H9 (cell line): ENCODE measurements at regions not wholly inside any gene's neighbourhood (a gene's known extent, or its start where the extent isn't known, plus 50 kb on each side); places are given as distances from the start of the nearest gene placed in this dataset.

ENCODE experiments used
- DNase-seq: peaks from one replicate; pipeline ENCODE4 v3.0.0-alpha.2; 2017
- H2AFZ ChIP-seq: one replicate; pipeline ENCODE4 v1.6.1; 2013; ENCODE audit warnings: mild to moderate bottlenecking, low read length, control low read depth, moderate library complexity
- H2AK5ac ChIP-seq: 2 replicates; pipeline ENCODE4 v1.6.1; 2013; ENCODE audit warnings: low read length, control low read depth, mixed read lengths; ENCODE audit not compliant: insufficient read length
- H2BK120ac ChIP-seq: one replicate; pipeline ENCODE4 v1.6.1; 2013; ENCODE audit warnings: low read depth, mild to moderate bottlenecking, low read length, control low read depth, inconsistent platforms; ENCODE audit not compliant: poor library complexity, severe bottlenecking
- H2BK12ac ChIP-seq: 2 replicates; pipeline ENCODE4 v1.6.1; 2013; ENCODE audit warnings: low read length, control low read depth, mixed read lengths, low read depth; ENCODE audit not compliant: insufficient read length
- H2BK15ac ChIP-seq: 2 replicates; pipeline ENCODE4 v1.6.1; 2013; ENCODE audit warnings: low read depth, low read length, control low read depth
- H2BK20ac ChIP-seq: one replicate; pipeline ENCODE4 v1.6.1; 2013; ENCODE audit warnings: low read depth, mild to moderate bottlenecking, low read length, control low read depth, inconsistent platforms; ENCODE audit not compliant: poor library complexity, severe bottlenecking
- H2BK5ac ChIP-seq: 2 replicates; pipeline ENCODE4 v1.6.1; 2013; ENCODE audit warnings: low read length, control low read depth, mixed read lengths; ENCODE audit not compliant: insufficient read length
- H3K14ac ChIP-seq: 2 replicates; pipeline ENCODE4 v1.6.1; 2013; ENCODE audit warnings: low read length, control low read depth; ENCODE audit not compliant: insufficient read depth
- H3K18ac ChIP-seq: 2 replicates; pipeline ENCODE4 v1.6.1; 2013; ENCODE audit warnings: low read depth, mild to moderate bottlenecking, mixed read lengths, low read length, control low read depth; ENCODE audit not compliant: insufficient read length
- H3K23ac ChIP-seq: 2 replicates; pipeline ENCODE4 v1.6.1; 2013; ENCODE audit warnings: low read length, control low read depth, mixed read lengths, low read depth; ENCODE audit not compliant: insufficient read length
- H3K23me2 ChIP-seq: 2 replicates; pipeline ENCODE4 v1.6.1; 2013; ENCODE audit warnings: low read depth, mild to moderate bottlenecking, mixed read lengths, low read length, control low read depth; ENCODE audit not compliant: insufficient read length, poor library complexity, severe bottlenecking
- H3K27ac ChIP-seq: 2 replicates; pipeline ENCODE4 v1.5.1; 2013; ENCODE audit warnings: low read length, control low read depth, mixed read lengths, low read depth; ENCODE audit not compliant: insufficient read length
- H3K27me3 ChIP-seq: 2 replicates; pipeline ENCODE4 v1.6.1; 2013; ENCODE audit warnings: low read length, control low read depth, inconsistent platforms; ENCODE audit not compliant: insufficient read depth
- H3K4ac ChIP-seq: 2 replicates; pipeline ENCODE4 v1.6.1; 2013; ENCODE audit warnings: low read depth, mild to moderate bottlenecking, control low read depth, inconsistent platforms, low read length, moderate library complexity
- H3K4me1 ChIP-seq: 2 replicates; pipeline ENCODE4 v1.6.1; 2013; ENCODE audit warnings: low read length, control low read depth, inconsistent platforms; ENCODE audit not compliant: insufficient read depth
- H3K4me2 ChIP-seq: 2 replicates; pipeline ENCODE4 v1.6.1; 2013; ENCODE audit warnings: low read length, control low read depth, mixed read lengths; ENCODE audit not compliant: insufficient read length, insufficient read depth
- H3K56ac ChIP-seq: 2 replicates; pipeline ENCODE4 v1.6.1; 2013; ENCODE audit warnings: low read depth, mild to moderate bottlenecking, mixed read lengths, low read length, control low read depth; ENCODE audit not compliant: insufficient read length
- H3K79me1 ChIP-seq: 2 replicates; pipeline ENCODE4 v1.6.1; 2013; ENCODE audit warnings: low read depth, mild to moderate bottlenecking, moderate library complexity, low read length, control low read depth, inconsistent platforms; ENCODE audit not compliant: insufficient read depth, poor library complexity, severe bottlenecking
- H3K79me2 ChIP-seq: 2 replicates; pipeline ENCODE4 v1.6.1; 2013; ENCODE audit warnings: low read length, control low read depth, inconsistent platforms; ENCODE audit not compliant: insufficient read depth
- H3K9ac ChIP-seq: 2 replicates; pipeline ENCODE4 v1.6.1; 2013; ENCODE audit warnings: low read length, control low read depth, mixed read lengths; ENCODE audit not compliant: insufficient read length; ENCODE audit errors: extremely low read depth
- H3K9me3 ChIP-seq: one replicate; pipeline ENCODE4 v1.6.1; 2013; ENCODE audit warnings: low read depth, low read length, inconsistent platforms; ENCODE audit not compliant: control insufficient read depth
- H3T11ph ChIP-seq: one replicate; pipeline ENCODE4 v1.6.1; 2013; ENCODE audit warnings: mild to moderate bottlenecking, low read length, control low read depth, inconsistent platforms
- H4K20me1 ChIP-seq: one replicate; pipeline ENCODE4 v1.6.1; 2013; ENCODE audit not compliant: control insufficient read depth, insufficient read length, insufficient read depth
- H4K5ac ChIP-seq: 2 replicates; pipeline ENCODE4 v1.6.1; 2013; ENCODE audit warnings: low read depth, mild to moderate bottlenecking, mixed read lengths, low read length, control low read depth; ENCODE audit not compliant: insufficient read length
- H4K8ac ChIP-seq: replicated peaks from 2 replicates; pipeline ENCODE4 v1.6.1; 2013; ENCODE audit warnings: low read length, control low read depth, mixed read lengths, low read depth; ENCODE audit not compliant: insufficient read length
- H4K91ac ChIP-seq: 2 replicates; pipeline ENCODE4 v1.6.1; 2013; ENCODE audit warnings: low read depth, mild to moderate bottlenecking, moderate library complexity, mixed read lengths, low read length, control low read depth; ENCODE audit not compliant: insufficient read length
- H3K27ac Mint-ChIP-seq, 3 experiments: 2 replicates in 2 of 3; 3 replicates in 1 of 3; pipeline ENCODE4 v1.8.0; 2020 to 2021; ENCODE audit warnings: mixed read lengths in 3 of 3, mild to moderate bottlenecking in 1 of 3, moderate library complexity in 1 of 3
- H3K27me3 Mint-ChIP-seq: 2 replicates; pipeline ENCODE4 v1.8.0; 2021; ENCODE audit warnings: low read depth, mild to moderate bottlenecking, moderate library complexity, mixed read lengths
- H3K36me3 Mint-ChIP-seq, 3 experiments: 2 replicates in 2 of 3; 3 replicates in 1 of 3; pipeline ENCODE4 v1.8.0; 2020 to 2021; ENCODE audit warnings: low read depth in 3 of 3, mixed read lengths in 3 of 3; ENCODE audit not compliant: insufficient read depth in 1 of 3
- H3K4me1 Mint-ChIP-seq, 2 experiments: 2 replicates each; pipeline ENCODE4 v1.8.0; 2020; ENCODE audit warnings: mixed read lengths in 2 of 2
- H3K4me3 Mint-ChIP-seq, 2 experiments: 2 replicates in 1 of 2; 3 replicates in 1 of 2; pipeline ENCODE4 v1.8.0; 2020 to 2021; ENCODE audit warnings: mild to moderate bottlenecking in 2 of 2, mixed read lengths in 2 of 2, moderate library complexity in 1 of 2
- H3K9me3 Mint-ChIP-seq, 2 experiments: 2 replicates in 1 of 2; 3 replicates in 1 of 2; pipeline ENCODE4 v1.8.0; 2020; ENCODE audit warnings: mild to moderate bottlenecking in 2 of 2, mixed read lengths in 2 of 2, moderate library complexity in 1 of 2
- WGBS: extraction: QIAGEN DNeasy Blood & Tissue Kit; methylation state at CpG from one replicate; pipeline ENCODE4 v1.1.7; 2013; ENCODE audit warnings: missing lambda C conversion rate, low lambda C conversion rate, mixed read lengths; ENCODE audit not compliant: insufficient read length; ENCODE audit errors: extremely low coverage; 5-methylcytosine and 5-hydroxymethylcytosine counted together
- TF ChIP-seq, protein P1 (sequence below): fragments of 200-600 bp; sonication (generic); conservative IDR thresholded peaks from 3 replicates; pipeline ENCODE4 v1.8.0; 2021; ENCODE audit warnings: antibody characterized with exemption, mild to moderate bottlenecking

DNA sequence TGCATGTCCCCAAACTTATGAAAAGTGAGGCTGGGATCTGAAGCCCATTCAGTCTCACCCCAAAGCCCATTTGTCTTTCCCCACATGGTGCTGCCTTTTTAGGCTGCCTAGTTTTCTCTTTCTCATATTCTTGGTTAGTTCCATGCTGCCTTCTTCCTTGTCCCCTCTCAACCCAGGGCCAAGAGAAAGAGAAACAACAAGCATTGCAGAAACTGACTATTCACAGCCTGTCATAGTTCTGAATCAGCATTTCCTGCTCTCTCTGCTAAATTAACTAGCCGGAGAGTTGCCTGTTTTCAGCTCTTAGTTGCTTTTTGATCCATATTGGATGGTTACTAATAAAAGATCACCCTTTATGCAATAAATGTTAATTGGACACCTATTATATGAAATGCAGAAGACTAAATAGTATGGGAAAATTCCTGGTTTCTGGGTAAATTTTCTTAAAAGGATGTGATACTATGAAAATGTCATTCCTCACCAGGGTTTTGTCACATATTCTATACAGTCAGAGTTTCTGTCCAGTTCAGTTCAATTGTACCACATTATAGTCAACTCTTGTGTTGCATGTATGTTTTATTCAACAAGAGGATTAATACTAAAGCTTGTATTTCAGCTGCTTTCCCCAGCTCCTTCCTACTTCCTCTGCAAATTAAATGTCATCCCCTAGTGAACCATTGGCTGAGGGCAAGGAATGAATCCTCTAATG lies 246.5 kb downstream of the GALR1 start:
- no peak overlapping the region for H2BK120ac ChIP-seq
- DNase-seq, result no peak
- no peaks in the 10 kb centered on the region for H3K23me2 ChIP-seq
- H3K4me2 ChIP-seq, result no peak overlapping the region
- no peak overlapping the region for H3K9ac ChIP-seq
- no peaks in the 10 kb centered on the region for H4K20me1 ChIP-seq
- H2BK20ac ChIP-seq, result no peak overlapping the region
- H3K9me3 ChIP-seq, result no peaks in the 10 kb centered on the region
- H3K4me1 Mint-ChIP-seq, result 0 out of 4 replicates have a peak, but pooled peaks cover 0 to 3% of the 10 kb centered on the region in 2 experiments
- H2BK5ac ChIP-seq, result no peak overlapping the region
- H2BK12ac ChIP-seq, result no peak overlapping the region
- peaks cover 0 to 8% (median 7%) of the 10 kb centered on the region in 3 experiments; a peak in 2 of 7 replicates for H3K36me3 Mint-ChIP-seq
- no peak overlapping the region for H3K4me3 Mint-ChIP-seq
- H3K9me3 Mint-ChIP-seq, result peaks cover 6 to 9% of the 10 kb centered on the region in 2 experiments; a peak in 3 of 5 replicates
- no peak overlapping the region for H3K56ac ChIP-seq
- H3K27ac Mint-ChIP-seq, result no peak overlapping the region; a peak in 1 of 7 replicates
- no peak overlapping the region for H4K8ac ChIP-seq
- H2AFZ ChIP-seq, result no peak overlapping the region
- H2AK5ac ChIP-seq, result no peak overlapping the region
- H2BK15ac ChIP-seq, result no peak overlapping the region
- no peak overlapping the region for H3K14ac ChIP-seq
- no peaks in the 10 kb centered on the region for H3K27me3 Mint-ChIP-seq
- H3K23ac ChIP-seq, result no peak overlapping the region
- no peak overlapping the region for H3K18ac ChIP-seq
- H3K4ac ChIP-seq, result no peak overlapping the region
- no peaks in the 10 kb centered on the region for H3K79me1 ChIP-seq
- H4K5ac ChIP-seq, result no peak overlapping the region
- H4K91ac ChIP-seq, result no peak overlapping the region
- TF ChIP-seq, protein P1, sequence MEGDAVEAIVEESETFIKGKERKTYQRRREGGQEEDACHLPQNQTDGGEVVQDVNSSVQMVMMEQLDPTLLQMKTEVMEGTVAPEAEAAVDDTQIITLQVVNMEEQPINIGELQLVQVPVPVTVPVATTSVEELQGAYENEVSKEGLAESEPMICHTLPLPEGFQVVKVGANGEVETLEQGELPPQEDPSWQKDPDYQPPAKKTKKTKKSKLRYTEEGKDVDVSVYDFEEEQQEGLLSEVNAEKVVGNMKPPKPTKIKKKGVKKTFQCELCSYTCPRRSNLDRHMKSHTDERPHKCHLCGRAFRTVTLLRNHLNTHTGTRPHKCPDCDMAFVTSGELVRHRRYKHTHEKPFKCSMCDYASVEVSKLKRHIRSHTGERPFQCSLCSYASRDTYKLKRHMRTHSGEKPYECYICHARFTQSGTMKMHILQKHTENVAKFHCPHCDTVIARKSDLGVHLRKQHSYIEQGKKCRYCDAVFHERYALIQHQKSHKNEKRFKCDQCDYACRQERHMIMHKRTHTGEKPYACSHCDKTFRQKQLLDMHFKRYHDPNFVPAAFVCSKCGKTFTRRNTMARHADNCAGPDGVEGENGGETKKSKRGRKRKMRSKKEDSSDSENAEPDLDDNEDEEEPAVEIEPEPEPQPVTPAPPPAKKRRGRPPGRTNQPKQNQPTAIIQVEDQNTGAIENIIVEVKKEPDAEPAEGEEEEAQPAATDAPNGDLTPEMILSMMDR, result no peak
- no peak overlapping the region for H3K27ac ChIP-seq
- H3K4me1 ChIP-seq, result no peaks in the 10 kb centered on the region
- no peaks in the 10 kb centered on the region for H3K27me3 ChIP-seq
- H3T11ph ChIP-seq, result no peak overlapping the region
- no CpG with 5 or more reads among the region's 1 CpG for WGBS
- no peaks in the 10 kb centered on the region for H3K79me2 ChIP-seq
